GM19193 (cell line): ENCODE measurements at regions not wholly inside any gene's neighbourhood (a gene's known extent, or its start where the extent isn't known, plus 50 kb on each side); places are given as distances from the start of the nearest gene placed in this dataset.

Experiments used
- POLR2A ChIP-seq: IDR thresholded peaks from 4 replicates; pipeline ENCODE4 v1.6.1; 2011; ENCODE audit not compliant: insufficient read depth, insufficient read length; ENCODE audit errors: extremely low read depth

- TF ChIP-seq POLR2A: no peak
These were observed 1613.8 kb downstream of the MAT2B start for GRCh38 chr5:165119175-165119574.

GRCh38 chr5:165126598-165126997 lies 1621.2 kb downstream of the MAT2B start:
- no peak for TF ChIP-seq POLR2A

- no peak for TF ChIP-seq POLR2A
These were observed 1622.5 kb downstream of the MAT2B start for GRCh38 chr5:165127941-165128340.

GRCh38 chr5:165130656-165131055 lies 1625.2 kb downstream of the MAT2B start:
- TF ChIP-seq POLR2A: no peak

- no peak for TF ChIP-seq POLR2A
These were observed 1628.7 kb downstream of the MAT2B start for GRCh38 chr5:165134155-165134554.

- no peak for TF ChIP-seq POLR2A
These were observed 1630.1 kb downstream of the MAT2B start for GRCh38 chr5:165135565-165135964.

- no peak for TF ChIP-seq POLR2A
These were observed 1632.3 kb downstream of the MAT2B start for GRCh38 chr5:165137701-165138100.

GRCh38 chr5:165138236-165138635 lies 1632.8 kb downstream of the MAT2B start:
- TF ChIP-seq POLR2A: no peak

- no peak for TF ChIP-seq POLR2A
These were observed 1633.8 kb downstream of the MAT2B start for GRCh38 chr5:165139262-165139661.

- TF ChIP-seq POLR2A: no peak
These were observed 1634.3 kb downstream of the MAT2B start for GRCh38 chr5:165139721-165140120.

GRCh38 chr5:165143741-165144140 lies 1638.3 kb downstream of the MAT2B start:
- TF ChIP-seq POLR2A: no peak

- TF ChIP-seq POLR2A: no peak
These were observed 1644.0 kb downstream of the MAT2B start for GRCh38 chr5:165149431-165149830.

GRCh38 chr5:165152058-165152457 lies 1646.6 kb downstream of the MAT2B start:
- no peak for TF ChIP-seq POLR2A

GRCh38 chr5:165157219-165157618 lies 1651.8 kb downstream of the MAT2B start:
- no peak for TF ChIP-seq POLR2A

- TF ChIP-seq POLR2A: no peak
These were observed 1655.8 kb downstream of the MAT2B start for GRCh38 chr5:165161204-165161603.

- no peak for TF ChIP-seq POLR2A
These were observed 1658.4 kb downstream of the MAT2B start for GRCh38 chr5:165163861-165164260.

GRCh38 chr5:165173651-165174050 lies 1668.2 kb downstream of the MAT2B start:
- TF ChIP-seq POLR2A: no peak
